OCI-LY3 (cell line): ENCODE measurements at regions not wholly inside any gene's neighbourhood (a gene's known extent, or its start where the extent isn't known, plus 50 kb on each side); places are given as distances from the start of the nearest gene placed in this dataset.

Source experiments
- H2AFZ ChIP-seq: fragments of 200-600, 300-600 bp; shearing (Covaris generic); 2 replicates; pipeline ENCODE4 v1.6.0; 2014; ENCODE audit warnings: antibody characterized with exemption, low read depth, low read length
- H3K27ac ChIP-seq: fragments of 200-600, 300-600 bp; sonication (generic); 2 replicates; pipeline ENCODE4 v1.5.1; 2014; ENCODE audit warnings: mild to moderate bottlenecking, low read length, moderate library complexity, mixed read lengths
- H3K27me3 ChIP-seq: fragments of 200-600, 300-600 bp; sonication (generic); 2 replicates; pipeline ENCODE4 v1.6.1; 2014; ENCODE audit warnings: low read depth, low read length, mixed read lengths
- H3K36me3 ChIP-seq: fragments of 200-600, 300-600 bp; sonication (generic); replicated peaks from 2 replicates; pipeline ENCODE3; 2014; ENCODE audit warnings: low read depth, low read length, mixed read lengths
- H3K4me1 ChIP-seq: fragments of 300-600, 200-600 bp; sonication (generic); 2 replicates; pipeline ENCODE4 v1.6.1; 2014; ENCODE audit warnings: low read length, mixed read lengths
- H3K4me2 ChIP-seq: fragments of 200-600, 300-600 bp; sonication (generic); 2 replicates; pipeline ENCODE4 v1.6.1; 2014; ENCODE audit warnings: low read length, mixed read lengths
- H3K4me3 ChIP-seq: fragments of 300-600, 200-600 bp; sonication (generic); 2 replicates; pipeline ENCODE4 v1.5.1; 2014; ENCODE audit warnings: antibody characterized with exemption, mild to moderate bottlenecking, low read length, moderate library complexity
- H3K79me2 ChIP-seq: fragments of 300-600, 200-600 bp; shearing (Covaris generic); 2 replicates; pipeline ENCODE4 v1.6.1; 2014; ENCODE audit warnings: mild to moderate bottlenecking, low read length, mixed read lengths
- H3K9ac ChIP-seq: fragments of 300-600, 200-600 bp; shearing (Covaris generic); 2 replicates; pipeline ENCODE4 v1.6.0; 2014; ENCODE audit warnings: mild to moderate bottlenecking, low read length, moderate library complexity
- H3K9me3 ChIP-seq: fragments of 200-600, 300-600 bp; shearing (Covaris generic); 2 replicates; pipeline ENCODE4 v1.6.1; 2014; ENCODE audit warnings: low read length, mixed read lengths; ENCODE audit not compliant: insufficient read depth
- H4K20me1 ChIP-seq: fragments of 200-600, 300-600 bp; sonication (generic); 2 replicates; pipeline ENCODE4 v1.6.1; 2016; ENCODE audit warnings: low read length, mixed read lengths; ENCODE audit not compliant: insufficient read depth
- CTCF ChIP-seq: fragments of 200-600, 300-600 bp; sonication (generic); IDR thresholded peaks from 2 replicates; pipeline ENCODE4 v1.5.1; 2014; ENCODE audit warnings: antibody characterized with exemption, low read length, low read depth
- EZH2phosphoT487 ChIP-seq: fragments of 200-600 bp; shearing (Covaris generic); IDR thresholded peaks from 2 replicates; pipeline ENCODE4 v1.6.1; 2018; ENCODE audit warnings: antibody characterized with exemption, mixed run types, low read depth

GRCh38 chr2:20551945-20552328, 99.0 kb downstream of the HS1BP3 start:
- peaks cover 18% of the 10 kb centered on the region for H3K27me3 ChIP-seq
- H3K36me3 ChIP-seq, result no peaks in the 10 kb centered on the region
- no peaks in the 10 kb centered on the region for H3K9me3 ChIP-seq
- no peak overlapping the region for H3K4me3 ChIP-seq
- no peaks in the 10 kb centered on the region for H3K4me1 ChIP-seq
- no peak overlapping the region for H3K4me2 ChIP-seq
- no peak overlapping the region for H2AFZ ChIP-seq
- H3K27ac ChIP-seq, result no peak overlapping the region
- no peaks in the 10 kb centered on the region for H3K79me2 ChIP-seq
- no peak overlapping the region for H3K9ac ChIP-seq
- TF ChIP-seq CTCF, result no peak
- TF ChIP-seq EZH2phosphoT487, result no peak
- H4K20me1 ChIP-seq, result no peaks in the 10 kb centered on the region

GRCh38 chr2:20552847-20553246, 98.1 kb downstream of the HS1BP3 start:
- TF ChIP-seq CTCF, result no peak
- TF ChIP-seq EZH2phosphoT487, result no peak
- no peaks in the 10 kb centered on the region for H3K79me2 ChIP-seq
- H3K27me3 ChIP-seq, result peaks cover 22% of the 10 kb centered on the region
- H3K4me2 ChIP-seq, result no peak overlapping the region
- H2AFZ ChIP-seq, result no peak overlapping the region
- no peaks in the 10 kb centered on the region for H3K4me1 ChIP-seq
- no peak overlapping the region for H3K4me3 ChIP-seq
- no peak overlapping the region for H3K9ac ChIP-seq
- H3K36me3 ChIP-seq, result no peaks in the 10 kb centered on the region
- no peaks in the 10 kb centered on the region for H3K9me3 ChIP-seq
- no peak overlapping the region for H3K27ac ChIP-seq
- no peaks in the 10 kb centered on the region for H4K20me1 ChIP-seq

DNA sequence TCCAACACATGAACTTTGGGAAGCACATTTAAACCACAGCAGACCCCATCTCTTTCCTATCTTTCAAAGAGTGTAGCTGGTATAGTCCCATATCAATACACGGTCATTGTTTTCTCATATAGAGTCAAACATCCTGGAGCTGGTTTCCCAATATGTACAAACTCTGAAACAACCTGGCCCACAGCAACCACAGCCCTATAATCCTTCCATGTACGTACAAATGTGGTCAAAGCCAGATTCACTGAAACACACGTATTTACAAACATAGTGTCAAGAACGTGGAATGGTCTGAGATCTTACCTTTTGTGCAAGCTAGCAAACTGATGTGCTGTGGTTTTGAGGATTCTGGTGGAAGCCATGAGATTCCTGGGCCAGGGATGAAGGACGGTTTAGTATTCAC, 97.3 kb downstream of the HS1BP3 start:
- peaks cover 22% of the 10 kb centered on the region for H3K27me3 ChIP-seq
- no peaks in the 10 kb centered on the region for H3K36me3 ChIP-seq
- no peaks in the 10 kb centered on the region for H3K9me3 ChIP-seq
- no peak overlapping the region for H3K4me2 ChIP-seq
- no peaks in the 10 kb centered on the region for H4K20me1 ChIP-seq
- H3K9ac ChIP-seq, result no peak overlapping the region
- H3K4me1 ChIP-seq, result no peaks in the 10 kb centered on the region
- no peak overlapping the region for H3K27ac ChIP-seq
- no peaks in the 10 kb centered on the region for H3K79me2 ChIP-seq
- H2AFZ ChIP-seq, result no peak overlapping the region
- H3K4me3 ChIP-seq, result no peak overlapping the region
- TF ChIP-seq CTCF, result no peak
- TF ChIP-seq EZH2phosphoT487, result no peak

DNA sequence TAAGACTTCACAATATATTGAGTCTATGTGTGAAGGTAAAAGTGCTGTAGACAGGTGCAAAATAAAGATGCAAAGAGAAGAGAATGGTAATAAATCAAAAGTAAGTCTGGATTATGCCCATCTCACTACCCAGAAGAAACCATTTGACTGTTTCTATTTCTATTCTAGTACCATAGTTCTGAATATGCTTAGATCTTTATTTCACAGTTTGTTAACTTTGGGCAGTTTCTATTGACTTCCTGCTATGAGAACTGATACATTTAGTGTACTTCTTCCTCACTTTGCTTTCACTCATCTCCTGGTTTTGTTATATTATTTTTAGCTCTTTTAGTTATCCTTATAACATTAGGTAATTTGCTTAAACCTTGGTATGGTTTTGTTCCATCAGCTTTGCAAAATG, 94.9 kb downstream of the HS1BP3 start:
- H3K36me3 ChIP-seq, result no peaks in the 10 kb centered on the region
- no peak overlapping the region for H3K9ac ChIP-seq
- H3K79me2 ChIP-seq, result no peaks in the 10 kb centered on the region
- no peaks in the 10 kb centered on the region for H3K9me3 ChIP-seq
- no peak overlapping the region for H3K4me2 ChIP-seq
- no peaks in the 10 kb centered on the region for H4K20me1 ChIP-seq
- H3K4me3 ChIP-seq, result no peak overlapping the region
- H2AFZ ChIP-seq, result no peak overlapping the region
- TF ChIP-seq CTCF (no peak), EZH2phosphoT487 (no peak)
- peaks cover 22% of the 10 kb centered on the region for H3K27me3 ChIP-seq
- no peak overlapping the region for H3K27ac ChIP-seq
- H3K4me1 ChIP-seq, result no peaks in the 10 kb centered on the region
